Uterus (tissue), 3 donors: ENCODE measurements at regions not wholly inside any gene's neighbourhood (a gene's known extent, or its start where the extent isn't known, plus 50 kb on each side); places are given as distances from the start of the nearest gene placed in this dataset.

Experiments used
- DNase-seq, 2 donors: peaks; one replicate each; pipeline ENCODE4 v3.0.0-alpha.2; 2019 to 2020
- H3K27ac ChIP-seq, 2 donors: fragments of 200-600 bp; sonication (generic); 1 replicate in 1 of 2; 2 replicates in 1 of 2; pipeline ENCODE4 v1.5.1; 2016 to 2018
- H3K27me3 ChIP-seq, 2 donors: fragments of 200-600 bp; sonication (generic); one replicate each; pipeline ENCODE4 v1.5.1; 2018 to 2019; ENCODE audit warnings: control low read depth in 1 of 2
- H3K36me3 ChIP-seq, 2 donors: fragments of 200-600 bp; sonication (generic); one replicate each; pipeline ENCODE4 v1.5.1; 2019; ENCODE audit warnings: control low read depth in 1 of 2
- H3K4me1 ChIP-seq, 2 donors: fragments of 200-600 bp; sonication (generic); one replicate each; pipeline ENCODE4 v1.5.1; 2018 to 2019; ENCODE audit warnings: control low read depth in 1 of 2
- H3K4me3 ChIP-seq, 2 donors: fragments of 200-600 bp; sonication (generic); 1 replicate in 1 of 2; 2 replicates in 1 of 2; pipeline ENCODE4 v1.5.1; 2018 to 2019; ENCODE audit warnings: mild to moderate bottlenecking in 1 of 2
- H3K9me3 ChIP-seq, 2 donors: fragments of 200-600 bp; sonication (generic); one replicate each; pipeline ENCODE4 v1.5.1; 2019; ENCODE audit warnings: control low read depth in 1 of 2
- CTCF ChIP-seq, 4 experiments: fragments of 200-600 bp in 2 of 4; fragments of 450-650 bp in 2 of 4; sonication (generic) in 2 of 4; IDR thresholded peaks; one replicate each; pipeline ENCODE4 v1.5.1; 2016 to 2019; ENCODE audit warnings: antibody characterized with exemption in 4 of 4, mild to moderate bottlenecking in 2 of 4, moderate library complexity in 1 of 4
- POLR2A ChIP-seq, 2 donors: fragments of 450-650 bp; IDR thresholded peaks; one replicate each; pipeline ENCODE4 v1.6.1; 2016; ENCODE audit warnings: antibody characterized with exemption in 2 of 2, mild to moderate bottlenecking in 1 of 2, moderate library complexity in 1 of 2
- intact Hi-C: fragments of 100-400 bp; cut with DNase I; formaldehyde crosslinking; loops from one replicate; pipeline ENCODE4 v1.15.1; 2023; ENCODE audit warnings: low total_unique reads
- donor health status: DM: yes; HTN: yes; CAD: no.

GRCh38 chr4:156084373-156084772 is 130.7 kb upstream of the CTSO start:
- no peak for DNase-seq
- Histone ChIP-seq H3K4me1 (no peaks in the 10 kb centered on the region), H3K27me3 (no peaks in the 10 kb centered on the region), H3K36me3 (no peaks in the 10 kb centered on the region), H3K27ac (no peak overlapping the region), H3K9me3 (no peaks in the 10 kb centered on the region), H3K4me3 (no peak overlapping the region)
- TF ChIP-seq POLR2A (IDR thresholded peaks at IDR 0.05), result no peak
- TF ChIP-seq CTCF (IDR thresholded peaks at IDR 0.05), result no peak
- intact Hi-C loops, result no loop called here

- H3K4me3 ChIP-seq, result no peak overlapping the region
- H3K36me3 ChIP-seq, result no peaks in the 10 kb centered on the region
- no peaks in the 10 kb centered on the region for H3K9me3 ChIP-seq
- TF ChIP-seq POLR2A (IDR thresholded peaks at IDR 0.05), result no peak
- no peak for TF ChIP-seq CTCF (IDR thresholded peaks at IDR 0.05)
- H3K4me1 ChIP-seq, result no peaks in the 10 kb centered on the region
- intact Hi-C loops, result no loop called here
- H3K27me3 ChIP-seq, result no peaks in the 10 kb centered on the region
- no peak overlapping the region for H3K27ac ChIP-seq
- DNase-seq, result no peak
Measured at GRCh38 chr4:156073976-156074375, 120.3 kb upstream of the CTSO start.

GRCh38 chr4:156060661-156061060 is 107.0 kb upstream of the CTSO start:
- DNase-seq, result no peak
- TF ChIP-seq POLR2A (IDR thresholded peaks at IDR 0.05) (no peak), CTCF (IDR thresholded peaks at IDR 0.05) (no peak)
- intact Hi-C loops, result no loop called here
- H3K9me3 ChIP-seq, result no peaks in the 10 kb centered on the region
- H3K27ac ChIP-seq, result no peak overlapping the region
- H3K4me1 ChIP-seq, result no peaks in the 10 kb centered on the region
- H3K4me3 ChIP-seq, result no peak overlapping the region
- H3K27me3 ChIP-seq, result no peaks in the 10 kb centered on the region
- H3K36me3 ChIP-seq, result no peaks in the 10 kb centered on the region

GRCh38 chr4:156053174-156053573 is 99.5 kb upstream of the CTSO start:
- H3K27me3 ChIP-seq, result no peaks in the 10 kb centered on the region
- H3K4me1 ChIP-seq, result no peaks in the 10 kb centered on the region
- no peak for TF ChIP-seq POLR2A (IDR thresholded peaks at IDR 0.05)
- TF ChIP-seq CTCF (IDR thresholded peaks at IDR 0.05), result no peak
- intact Hi-C loops, result no loop called here
- no peak overlapping the region for H3K27ac ChIP-seq
- H3K4me3 ChIP-seq, result no peak overlapping the region
- DNase-seq, result no peak
- no peaks in the 10 kb centered on the region for H3K9me3 ChIP-seq
- H3K36me3 ChIP-seq, result no peaks in the 10 kb centered on the region

- no peak for DNase-seq
- H3K9me3 ChIP-seq, result no peaks in the 10 kb centered on the region
- intact Hi-C loops, result no loop called here
- H3K4me3 ChIP-seq, result no peak overlapping the region
- H3K36me3 ChIP-seq, result no peaks in the 10 kb centered on the region
- H3K27me3 ChIP-seq, result no peaks in the 10 kb centered on the region
- H3K4me1 ChIP-seq, result no peaks in the 10 kb centered on the region
- no peak overlapping the region for H3K27ac ChIP-seq
- TF ChIP-seq CTCF (IDR thresholded peaks at IDR 0.05) (no peak), POLR2A (IDR thresholded peaks at IDR 0.05) (no peak)
Measured at GRCh38 chr4:156052116-156052515, 98.5 kb upstream of the CTSO start.
